ENCODE measurements at regions not wholly inside any gene's neighbourhood (a gene's known extent, or its start where the extent isn't known, plus 50 kb on each side); places are given as distances from the start of the nearest gene placed in this dataset.

DNA sequence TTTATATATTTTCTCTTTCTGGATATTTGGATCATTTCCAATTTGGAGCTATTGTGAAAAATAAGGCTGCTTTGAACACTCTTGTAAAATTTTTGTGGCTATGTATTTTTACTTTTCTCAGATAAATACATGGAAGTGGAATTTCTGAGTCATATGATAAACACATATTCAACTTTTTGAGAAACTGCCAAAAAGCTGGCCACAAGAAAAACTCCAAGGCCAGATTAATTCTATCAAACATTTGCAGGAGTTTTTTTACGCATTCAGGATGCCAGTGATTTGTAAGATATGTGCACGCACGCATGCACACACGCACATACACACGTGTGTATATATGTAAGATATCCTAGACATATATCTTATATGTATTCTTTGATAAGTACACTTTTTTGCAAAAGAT lies 477.5 kb upstream of the SPHKAP start:
- Histone ChIP-seq H2AFZ (ENCODE audit: low read length) (no peak overlapping the region), H3F3A (ENCODE audit: low read length, unreplicated experiment) (no peaks in the 10 kb centered on the region), H3K9ac (ENCODE audit: low read length) (peak overlapping the region; percentile 31), H3K27ac (ENCODE audit: low read length) (peak overlapping the region; percentile 41), H3K36me3 (ENCODE audit: low read depth, low read length) (no peaks in the 10 kb centered on the region), H3K9me2 (replicated peaks; ENCODE audit: low read length) (no peaks in the 10 kb centered on the region), H3K4me3 (ENCODE audit: low read length) (no peak overlapping the region), H3K27me3 (ENCODE audit: low read length) (no peaks in the 10 kb centered on the region), H3K4me2 (ENCODE audit: low read length) (peak overlapping the region; percentile 34), H3K79me2 (ENCODE audit: low read length) (no peaks in the 10 kb centered on the region), H4K20me1 (ENCODE audit: low read length) (no peaks in the 10 kb centered on the region), H3K4me1 (ENCODE audit: insufficient read depth, low read length) (peaks cover 33% of the 10 kb centered on the region), H3K9me3 (ENCODE audit: low read length) (no peaks in the 10 kb centered on the region)
- ChIA-PET POLR2A (ENCODE audit: unreplicated experiment) (no interaction called here), CTCF (interaction anchor here (2.1 kb wide), 1 partner anchor 610 kb away, joined by 8 read pairs; no protein-coding TSS in a partner anchor)
- intact Hi-C loops (cut with micrococcal nuclease): loop anchor here (1.0 to 10.0 kb wide), 8 partner anchors 112 to 768 kb away; no protein-coding TSS in a partner anchor
- peak; percentile 95 for DNase-seq
- TF ChIP-seq EZH2phosphoT487 (IDR thresholded peaks at IDR 0.05; ENCODE audit: borderline replicate concordance, low read length): no peak
- TF ChIP-seq, protein P1, sequence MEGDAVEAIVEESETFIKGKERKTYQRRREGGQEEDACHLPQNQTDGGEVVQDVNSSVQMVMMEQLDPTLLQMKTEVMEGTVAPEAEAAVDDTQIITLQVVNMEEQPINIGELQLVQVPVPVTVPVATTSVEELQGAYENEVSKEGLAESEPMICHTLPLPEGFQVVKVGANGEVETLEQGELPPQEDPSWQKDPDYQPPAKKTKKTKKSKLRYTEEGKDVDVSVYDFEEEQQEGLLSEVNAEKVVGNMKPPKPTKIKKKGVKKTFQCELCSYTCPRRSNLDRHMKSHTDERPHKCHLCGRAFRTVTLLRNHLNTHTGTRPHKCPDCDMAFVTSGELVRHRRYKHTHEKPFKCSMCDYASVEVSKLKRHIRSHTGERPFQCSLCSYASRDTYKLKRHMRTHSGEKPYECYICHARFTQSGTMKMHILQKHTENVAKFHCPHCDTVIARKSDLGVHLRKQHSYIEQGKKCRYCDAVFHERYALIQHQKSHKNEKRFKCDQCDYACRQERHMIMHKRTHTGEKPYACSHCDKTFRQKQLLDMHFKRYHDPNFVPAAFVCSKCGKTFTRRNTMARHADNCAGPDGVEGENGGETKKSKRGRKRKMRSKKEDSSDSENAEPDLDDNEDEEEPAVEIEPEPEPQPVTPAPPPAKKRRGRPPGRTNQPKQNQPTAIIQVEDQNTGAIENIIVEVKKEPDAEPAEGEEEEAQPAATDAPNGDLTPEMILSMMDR (conservative IDR thresholded peaks at IDR 0.05; ENCODE audit: low read depth, low read length): no peak
- no peak for TF ChIP-seq EZH2 (IDR thresholded peaks at IDR 0.05; ENCODE audit: low read length, unreplicated experiment)
- peak; percentile 42 for ATAC-seq
- no TSS peak for BruUV-seq (replicated peaks)

DNA sequence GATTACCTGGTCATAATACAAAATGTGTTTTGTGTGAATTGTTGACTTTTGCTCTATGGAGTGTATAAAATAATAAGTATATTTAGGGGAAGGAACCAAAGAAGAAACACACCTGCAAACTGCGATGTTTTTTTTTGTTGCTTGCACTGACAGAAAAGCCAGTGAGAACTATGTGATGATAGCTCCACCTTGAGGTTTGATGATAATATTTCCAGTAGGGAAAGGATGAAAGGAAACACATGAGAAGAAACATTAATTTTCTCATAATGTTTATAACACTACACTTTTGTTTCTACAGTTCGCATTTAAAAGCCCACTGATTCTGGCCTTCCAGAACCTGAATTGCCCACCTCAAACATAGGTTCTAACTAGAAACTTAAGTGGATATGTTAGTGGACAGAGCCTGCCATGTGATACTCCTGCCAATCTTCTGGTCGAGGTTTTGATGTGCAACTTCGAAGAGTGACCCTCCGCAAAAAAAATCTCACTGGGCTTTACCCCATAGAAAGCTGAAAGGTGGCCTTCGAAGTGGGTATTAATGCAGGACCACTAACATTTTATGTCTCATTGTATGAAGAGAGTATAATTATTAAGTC lies 476.4 kb upstream of the SPHKAP start:
- H3K27me3 ChIP-seq (ENCODE audit: low read length): no peaks in the 10 kb centered on the region
- H3K4me1 ChIP-seq (ENCODE audit: insufficient read depth, low read length): peaks cover 33% of the 10 kb centered on the region
- peak overlapping the region; percentile 42; the same call in 1 of the 2 replicates for H2AFZ ChIP-seq (ENCODE audit: low read length)
- ChIA-PET CTCF (interaction anchor here (0.6 to 2.1 kb wide), 4 partner anchors 23 to 609 kb away, joined by 3 to 8 read pairs (median 4); no protein-coding TSS in a partner anchor), POLR2A (ENCODE audit: unreplicated experiment) (no interaction called here)
- no peaks in the 10 kb centered on the region for H3K36me3 ChIP-seq (ENCODE audit: low read depth, low read length)
- H3K27ac ChIP-seq (ENCODE audit: low read length): no peak overlapping the region
- H3K4me3 ChIP-seq (ENCODE audit: low read length): peak overlapping the region; percentile 6; the same call in 1 of the 2 replicates
- DNase-seq: peak; percentile 76
- TF ChIP-seq EZH2 (IDR thresholded peaks at IDR 0.05; ENCODE audit: low read length, unreplicated experiment): no peak
- TF ChIP-seq, protein P1 (conservative IDR thresholded peaks at IDR 0.05; ENCODE audit: low read depth, low read length): peak; percentile 79
- H3K4me2 ChIP-seq (ENCODE audit: low read length): peak overlapping the region; percentile 72
- H4K20me1 ChIP-seq (ENCODE audit: low read length): no peaks in the 10 kb centered on the region
- H3F3A ChIP-seq (ENCODE audit: low read length, unreplicated experiment): no peaks in the 10 kb centered on the region
- H3K9me3 ChIP-seq (ENCODE audit: low read length): no peaks in the 10 kb centered on the region
- H3K9ac ChIP-seq (ENCODE audit: low read length): peak overlapping the region; percentile 10; the same call in 1 of the 2 replicates
- no peaks in the 10 kb centered on the region for H3K79me2 ChIP-seq (ENCODE audit: low read length)
- intact Hi-C loops (cut with micrococcal nuclease): loop anchor here (1.0 to 10.0 kb wide), 7 partner anchors 111 to 767 kb away; no protein-coding TSS in a partner anchor
- H3K9me2 ChIP-seq (replicated peaks; ENCODE audit: low read length): no peaks in the 10 kb centered on the region
- no TSS peak for BruUV-seq (replicated peaks)
- peak; percentile 33; the same call in 1 of the 2 replicates for ATAC-seq

DNA sequence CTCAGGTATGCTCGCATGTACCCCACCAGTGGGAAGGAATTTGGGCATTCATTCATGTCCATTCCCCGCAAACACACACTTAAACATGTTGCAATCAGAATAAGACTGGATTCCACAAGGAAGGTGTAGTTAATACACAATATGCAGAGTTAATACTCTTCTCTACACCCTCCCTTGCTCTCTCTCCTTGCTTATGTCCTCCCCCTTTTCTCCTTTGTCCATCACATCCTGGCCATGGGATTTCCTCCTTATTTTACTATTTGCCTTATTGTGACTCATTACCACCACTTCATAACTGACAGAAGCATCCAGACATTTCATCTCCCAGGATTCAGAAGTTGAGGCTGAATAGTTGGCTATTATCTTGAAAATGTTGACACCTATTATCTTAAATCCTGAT lies 473.8 kb upstream of the SPHKAP start:
- H3K4me1 ChIP-seq (ENCODE audit: insufficient read depth, low read length): peaks cover 34% of the 10 kb centered on the region
- H3K4me2 ChIP-seq (ENCODE audit: low read length): peak overlapping the region; percentile 26
- no peaks in the 10 kb centered on the region for H3K79me2 ChIP-seq (ENCODE audit: low read length)
- H3K9me2 ChIP-seq (replicated peaks; ENCODE audit: low read length): no peaks in the 10 kb centered on the region
- DNase-seq: peak; percentile 76
- CTCF ChIA-PET: no interaction called here
- no peaks in the 10 kb centered on the region for H3K36me3 ChIP-seq (ENCODE audit: low read depth, low read length)
- no peaks in the 10 kb centered on the region for H3K27me3 ChIP-seq (ENCODE audit: low read length)
- POLR2A ChIA-PET (ENCODE audit: unreplicated experiment): no interaction called here
- H3K9me3 ChIP-seq (ENCODE audit: low read length): no peaks in the 10 kb centered on the region
- no peak overlapping the region for H2AFZ ChIP-seq (ENCODE audit: low read length)
- no TSS peak for BruUV-seq (replicated peaks)
- H3K4me3 ChIP-seq (ENCODE audit: low read length): no peak overlapping the region
- peak; percentile 88 for ATAC-seq
- intact Hi-C loops (cut with micrococcal nuclease): loop anchor here (1.0 to 10.0 kb wide), 5 partner anchors 87 to 718 kb away; no protein-coding TSS in a partner anchor
- peak overlapping the region; percentile 18; the same call in 1 of the 2 replicates for H3K9ac ChIP-seq (ENCODE audit: low read length)
- TF ChIP-seq EZH2 (IDR thresholded peaks at IDR 0.05; ENCODE audit: low read length, unreplicated experiment) (no peak), EZH2phosphoT487 (IDR thresholded peaks at IDR 0.05; ENCODE audit: borderline replicate concordance, low read length) (no peak)
- TF ChIP-seq, protein P1 (conservative IDR thresholded peaks at IDR 0.05; ENCODE audit: low read depth, low read length): no peak
- H4K20me1 ChIP-seq (ENCODE audit: low read length): no peaks in the 10 kb centered on the region
- no peaks in the 10 kb centered on the region for H3F3A ChIP-seq (ENCODE audit: low read length, unreplicated experiment)
- peak overlapping the region; percentile 48 for H3K27ac ChIP-seq (ENCODE audit: low read length)
